Neural crest cell (in vitro differentiated cells): ENCODE measurements at regions not wholly inside any gene's neighbourhood (a gene's known extent, or its start where the extent isn't known, plus 50 kb on each side); places are given as distances from the start of the nearest gene placed in this dataset.

ENCODE experiments used
- DNase-seq: peaks from one replicate; pipeline ENCODE4 v3.0.0; 2021; ENCODE audit warnings: low read depth, mixed read lengths, low spot score
- H3K27ac Mint-ChIP-seq: one replicate; pipeline ENCODE4 v1.8.0; 2021; ENCODE audit warnings: mild to moderate bottlenecking, mixed read lengths; ENCODE audit not compliant: unreplicated experiment
- H3K27me3 Mint-ChIP-seq: 2 replicates; pipeline ENCODE4 v1.8.0; 2021; ENCODE audit warnings: low read depth, mild to moderate bottlenecking, mixed read lengths
- H3K36me3 Mint-ChIP-seq: 2 replicates; pipeline ENCODE4 v1.8.0; 2021; ENCODE audit warnings: low read depth, mild to moderate bottlenecking, mixed read lengths
- H3K4me1 Mint-ChIP-seq: 2 replicates; pipeline ENCODE4 v1.8.0; 2021; ENCODE audit warnings: mixed read lengths
- H3K4me3 Mint-ChIP-seq: one replicate; pipeline ENCODE4 v1.8.0; 2021; ENCODE audit warnings: mild to moderate bottlenecking, mixed read lengths
- H3K9me3 Mint-ChIP-seq: 2 replicates; pipeline ENCODE4 v1.8.0; 2021; ENCODE audit warnings: mixed read lengths
- TF ChIP-seq, protein P1 (sequence below): fragments of 200-600 bp; sonication (generic); conservative IDR thresholded peaks from 2 replicates; pipeline ENCODE4 v1.5.0; 2021; ENCODE audit warnings: antibody characterized with exemption, mild to moderate bottlenecking

- peaks cover 5% of the 10 kb centered on the region for H3K4me1 Mint-ChIP-seq
- TF ChIP-seq, protein P1, sequence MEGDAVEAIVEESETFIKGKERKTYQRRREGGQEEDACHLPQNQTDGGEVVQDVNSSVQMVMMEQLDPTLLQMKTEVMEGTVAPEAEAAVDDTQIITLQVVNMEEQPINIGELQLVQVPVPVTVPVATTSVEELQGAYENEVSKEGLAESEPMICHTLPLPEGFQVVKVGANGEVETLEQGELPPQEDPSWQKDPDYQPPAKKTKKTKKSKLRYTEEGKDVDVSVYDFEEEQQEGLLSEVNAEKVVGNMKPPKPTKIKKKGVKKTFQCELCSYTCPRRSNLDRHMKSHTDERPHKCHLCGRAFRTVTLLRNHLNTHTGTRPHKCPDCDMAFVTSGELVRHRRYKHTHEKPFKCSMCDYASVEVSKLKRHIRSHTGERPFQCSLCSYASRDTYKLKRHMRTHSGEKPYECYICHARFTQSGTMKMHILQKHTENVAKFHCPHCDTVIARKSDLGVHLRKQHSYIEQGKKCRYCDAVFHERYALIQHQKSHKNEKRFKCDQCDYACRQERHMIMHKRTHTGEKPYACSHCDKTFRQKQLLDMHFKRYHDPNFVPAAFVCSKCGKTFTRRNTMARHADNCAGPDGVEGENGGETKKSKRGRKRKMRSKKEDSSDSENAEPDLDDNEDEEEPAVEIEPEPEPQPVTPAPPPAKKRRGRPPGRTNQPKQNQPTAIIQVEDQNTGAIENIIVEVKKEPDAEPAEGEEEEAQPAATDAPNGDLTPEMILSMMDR: no peak
- H3K27ac Mint-ChIP-seq: peak overlapping the region; percentile 4
- H3K36me3 Mint-ChIP-seq: no peaks in the 10 kb centered on the region
- H3K27me3 Mint-ChIP-seq: no peaks in the 10 kb centered on the region
- no peak for DNase-seq
- H3K9me3 Mint-ChIP-seq: peaks cover 2% of the 10 kb centered on the region
- H3K4me3 Mint-ChIP-seq: no peak overlapping the region
Observed at GRCh38 chr10:64261092-64261491, 739.9 kb downstream of the REEP3 start.

- no peaks in the 10 kb centered on the region for H3K36me3 Mint-ChIP-seq
Observed at GRCh38 chr10:64261676-64262075, 740.5 kb downstream of the REEP3 start.

GRCh38 chr10:64265961-64266360 is 744.8 kb downstream of the REEP3 start:
- no peak overlapping the region for H3K27ac Mint-ChIP-seq
- H3K4me1 Mint-ChIP-seq: peaks cover 5% of the 10 kb centered on the region
- TF ChIP-seq, protein P1: no peak
- no peak for DNase-seq
- no peaks in the 10 kb centered on the region for H3K27me3 Mint-ChIP-seq
- no peak overlapping the region for H3K4me3 Mint-ChIP-seq
- H3K9me3 Mint-ChIP-seq: peaks cover 2% of the 10 kb centered on the region
- no peaks in the 10 kb centered on the region for H3K36me3 Mint-ChIP-seq

More at GRCh38 chr10:64261676-64262075, 740.5 kb downstream of the REEP3 start:
- TF ChIP-seq, protein P1: no peak
- H3K4me1 Mint-ChIP-seq: peaks cover 5% of the 10 kb centered on the region
- no peak overlapping the region for H3K4me3 Mint-ChIP-seq
- H3K27ac Mint-ChIP-seq: no peak overlapping the region
- H3K9me3 Mint-ChIP-seq: peaks cover 2% of the 10 kb centered on the region
- no peak for DNase-seq
- no peaks in the 10 kb centered on the region for H3K27me3 Mint-ChIP-seq

DNA sequence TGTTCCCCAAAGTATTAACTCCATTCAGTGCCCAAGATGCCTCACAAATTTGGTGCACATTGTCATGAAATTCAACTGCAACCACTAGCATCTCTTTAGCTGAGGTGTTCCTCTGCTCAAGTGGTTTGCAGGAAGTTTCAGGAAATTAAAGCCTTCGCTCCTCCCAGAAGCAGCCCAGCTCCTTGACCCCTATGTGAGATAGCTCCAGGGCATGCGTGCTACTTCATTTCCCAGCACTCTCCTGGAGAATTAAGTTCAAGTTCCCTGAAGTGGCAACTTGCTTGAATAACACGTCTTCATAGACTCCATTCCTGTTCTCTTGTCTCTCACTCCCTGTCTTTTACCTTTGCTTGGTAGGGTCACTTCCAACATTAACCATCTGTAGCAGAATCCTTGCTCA is 750.3 kb downstream of the REEP3 start:
- H3K36me3 Mint-ChIP-seq: no peaks in the 10 kb centered on the region
- no peaks in the 10 kb centered on the region for H3K27me3 Mint-ChIP-seq
- TF ChIP-seq, protein P1: no peak
- H3K4me1 Mint-ChIP-seq: no peaks in the 10 kb centered on the region
- H3K9me3 Mint-ChIP-seq: no peaks in the 10 kb centered on the region
- DNase-seq: no peak
- no peak overlapping the region for H3K4me3 Mint-ChIP-seq
- no peak overlapping the region for H3K27ac Mint-ChIP-seq

DNA sequence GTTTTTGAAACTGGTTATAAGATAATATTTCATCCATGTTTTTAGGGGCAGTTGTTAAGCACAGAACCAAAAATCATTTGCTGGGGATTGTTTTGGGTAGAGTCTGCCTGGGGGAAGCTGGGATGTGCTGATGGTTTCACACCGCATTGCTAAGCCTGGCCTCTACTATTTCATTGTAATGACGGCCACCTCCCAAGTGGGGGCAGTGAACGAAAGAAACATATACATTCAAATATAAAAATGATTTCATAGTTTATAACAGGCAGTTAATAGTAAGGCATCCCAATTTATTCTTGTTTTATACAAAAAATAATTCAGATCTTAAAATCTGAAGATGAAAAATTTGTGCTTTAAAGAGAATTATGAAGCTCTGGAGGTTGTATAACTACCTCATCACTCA is 750.8 kb downstream of the REEP3 start:
- H3K9me3 Mint-ChIP-seq: no peaks in the 10 kb centered on the region
- no peak for DNase-seq
- TF ChIP-seq, protein P1: peak; percentile 27
- no peak overlapping the region for H3K27ac Mint-ChIP-seq
- H3K36me3 Mint-ChIP-seq: no peaks in the 10 kb centered on the region
- no peaks in the 10 kb centered on the region for H3K4me1 Mint-ChIP-seq
- no peaks in the 10 kb centered on the region for H3K27me3 Mint-ChIP-seq
- H3K4me3 Mint-ChIP-seq: no peak overlapping the region

DNA sequence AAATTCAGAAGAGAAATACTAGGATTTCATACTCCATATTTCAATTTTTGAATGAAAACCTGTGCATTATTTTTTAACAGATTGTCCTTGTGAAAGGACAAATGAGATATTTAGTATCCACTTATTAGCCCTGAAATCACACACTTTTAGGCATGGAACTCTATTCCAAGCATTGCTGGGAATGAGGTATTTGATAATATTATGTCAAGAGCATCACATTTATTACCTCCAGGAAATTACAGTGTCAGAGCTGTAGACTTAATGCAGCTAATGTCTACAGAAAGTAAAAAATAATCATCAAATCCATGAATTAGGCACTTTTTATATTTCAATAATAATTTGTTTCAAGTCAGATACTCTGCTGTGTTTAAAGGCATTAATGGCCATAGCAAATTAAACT is 753.8 kb downstream of the REEP3 start:
- Mint-ChIP-seq H3K36me3 (no peaks in the 10 kb centered on the region), H3K4me1 (peaks cover 9% of the 10 kb centered on the region), H3K4me3 (no peak overlapping the region), H3K27ac (no peak overlapping the region), H3K27me3 (no peaks in the 10 kb centered on the region), H3K9me3 (no peaks in the 10 kb centered on the region)
- DNase-seq: no peak
- TF ChIP-seq, protein P1: no peak
